Body of pancreas (tissue), 4 donors: ENCODE measurements at regions not wholly inside any gene's neighbourhood (a gene's known extent, or its start where the extent isn't known, plus 50 kb on each side); places are given as distances from the start of the nearest gene placed in this dataset.

Experiments used
- ATAC-seq: fragments of 150-250 bp; one replicate; pipeline ENCODE4 v1.9.1; 2016
- DNase-seq, 4 donors: peaks; one replicate each; pipeline ENCODE4 v3.0.0-alpha.2; 2019
- H3K27ac ChIP-seq, 4 donors: fragments of 200-600 bp; sonication (generic); 1 replicate in 3 of 4; 2 replicates in 1 of 4; pipeline versions ENCODE4 v1.5.1 to v1.6.1; 2016 to 2019; ENCODE audit warnings: mild to moderate bottlenecking in 1 of 4, mixed read lengths in 1 of 4, moderate library complexity in 1 of 4
- H3K27me3 ChIP-seq, 2 donors: fragments of 200-600 bp; sonication (generic); one replicate each; pipeline ENCODE4 v1.6.0; 2016; ENCODE audit warnings: mild to moderate bottlenecking in 1 of 2
- H3K36me3 ChIP-seq, 2 donors: fragments of 200-600 bp; sonication (generic); replicated peaks in 1 of 2; 2 replicates each; pipeline ENCODE4 v1.5.1; 2016; ENCODE audit warnings: low read depth in 2 of 2; ENCODE audit not compliant: insufficient read depth in 1 of 2
- H3K4me1 ChIP-seq: fragments of 200-600 bp; sonication (generic); one replicate; pipeline ENCODE4 v1.6.0; 2016
- H3K4me3 ChIP-seq, 2 donors: fragments of 200-600 bp; sonication (generic); 1 replicate in 1 of 2; 2 replicates in 1 of 2; pipeline ENCODE4 v1.5.1; 2016 to 2019
- H3K9me3 ChIP-seq, 3 donors: fragments of 200-600 bp; sonication (generic); 1 replicate in 2 of 3; 2 replicates in 1 of 3; pipeline ENCODE4 v1.5.1; 2016
- POLR2A ChIP-seq, 3 donors: fragments of 450-650 bp; IDR thresholded peaks; one replicate each; pipeline ENCODE4 v1.6.1; 2016; ENCODE audit warnings: antibody characterized with exemption in 3 of 3, mild to moderate bottlenecking in 2 of 3
- WGBS, 2 donors: methylation state at CpG; one replicate each; pipeline ENCODE4 v1.1.5; 2017; 5-methylcytosine and 5-hydroxymethylcytosine counted together
- intact Hi-C: fragments of 100-400 bp; cut with DNase I; formaldehyde crosslinking; loops from one replicate; pipeline ENCODE4 v1.15.1; 2023
- TF ChIP-seq, protein P1 (sequence below), 7 experiments: fragments of 450-650 bp in 4 of 7; fragments of 200-600 bp in 3 of 7; sonication (generic) in 3 of 7; IDR thresholded peaks; one replicate each; pipeline ENCODE4 v1.5.1; 2016 to 2019; ENCODE audit warnings: antibody characterized with exemption in 7 of 7

DNA sequence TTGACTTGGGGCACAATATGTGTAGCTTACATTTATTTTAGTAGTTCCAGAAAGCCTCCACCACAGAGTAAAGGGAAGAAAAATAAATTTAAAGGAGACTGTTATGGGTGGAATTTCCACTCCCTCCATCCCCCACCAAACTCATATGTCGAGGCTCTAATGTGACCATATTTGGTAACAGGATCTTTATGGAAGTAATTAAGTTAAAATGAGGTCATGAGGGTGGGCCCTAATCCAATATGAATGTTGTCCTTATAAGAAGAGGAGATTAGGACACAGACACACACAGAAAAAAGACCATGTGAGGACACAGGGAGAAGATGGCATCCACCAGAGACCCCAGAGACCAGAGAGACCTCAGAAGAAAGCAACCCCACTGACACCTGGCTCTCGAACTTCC is 189.7 kb downstream of the EDN1 start:
- intact Hi-C loops: no loop called here
- H3K4me1 ChIP-seq: peaks cover 13% of the 10 kb centered on the region
- no peak for ATAC-seq
- no peak for TF ChIP-seq POLR2A (IDR thresholded peaks at IDR 0.05)
- TF ChIP-seq, protein P1, sequence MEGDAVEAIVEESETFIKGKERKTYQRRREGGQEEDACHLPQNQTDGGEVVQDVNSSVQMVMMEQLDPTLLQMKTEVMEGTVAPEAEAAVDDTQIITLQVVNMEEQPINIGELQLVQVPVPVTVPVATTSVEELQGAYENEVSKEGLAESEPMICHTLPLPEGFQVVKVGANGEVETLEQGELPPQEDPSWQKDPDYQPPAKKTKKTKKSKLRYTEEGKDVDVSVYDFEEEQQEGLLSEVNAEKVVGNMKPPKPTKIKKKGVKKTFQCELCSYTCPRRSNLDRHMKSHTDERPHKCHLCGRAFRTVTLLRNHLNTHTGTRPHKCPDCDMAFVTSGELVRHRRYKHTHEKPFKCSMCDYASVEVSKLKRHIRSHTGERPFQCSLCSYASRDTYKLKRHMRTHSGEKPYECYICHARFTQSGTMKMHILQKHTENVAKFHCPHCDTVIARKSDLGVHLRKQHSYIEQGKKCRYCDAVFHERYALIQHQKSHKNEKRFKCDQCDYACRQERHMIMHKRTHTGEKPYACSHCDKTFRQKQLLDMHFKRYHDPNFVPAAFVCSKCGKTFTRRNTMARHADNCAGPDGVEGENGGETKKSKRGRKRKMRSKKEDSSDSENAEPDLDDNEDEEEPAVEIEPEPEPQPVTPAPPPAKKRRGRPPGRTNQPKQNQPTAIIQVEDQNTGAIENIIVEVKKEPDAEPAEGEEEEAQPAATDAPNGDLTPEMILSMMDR (IDR thresholded peaks at IDR 0.05): no peak
- 85 to 93% methylated on average over 2 of the region's 2 CpGs for WGBS, 2 donors
- no peak overlapping the region for H3K27ac ChIP-seq
- H3K4me3 ChIP-seq: no peak overlapping the region
- H3K36me3 ChIP-seq: no peaks in the 10 kb centered on the region
- H3K27me3 ChIP-seq: no peaks in the 10 kb centered on the region
- DNase-seq: no peak
- no peaks in the 10 kb centered on the region for H3K9me3 ChIP-seq

DNA sequence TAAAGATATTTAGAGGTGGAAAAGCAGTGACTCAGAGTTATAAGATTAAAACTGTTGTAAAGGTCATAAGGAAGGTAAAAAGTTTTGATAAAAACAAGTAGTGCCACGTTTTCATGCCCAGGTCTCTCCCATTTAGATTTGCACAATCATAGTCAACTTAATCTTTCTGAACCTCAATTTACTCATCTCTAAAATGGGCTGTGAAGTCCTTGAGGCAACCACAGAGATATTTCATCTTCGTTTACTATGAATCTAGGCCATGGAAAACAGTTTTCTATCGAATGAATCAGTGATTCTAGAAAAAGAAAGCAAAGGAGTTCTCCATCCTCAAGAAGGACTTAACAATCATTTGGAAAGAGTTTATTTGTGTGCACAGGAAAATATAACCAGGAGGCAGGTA is 190.2 kb downstream of the EDN1 start:
- no peaks in the 10 kb centered on the region for H3K27me3 ChIP-seq
- H3K27ac ChIP-seq: no peak overlapping the region
- H3K9me3 ChIP-seq: no peaks in the 10 kb centered on the region
- DNase-seq: no peak
- no peak overlapping the region for H3K4me3 ChIP-seq
- ATAC-seq: no peak
- intact Hi-C loops: no loop called here
- TF ChIP-seq, protein P1 (IDR thresholded peaks at IDR 0.05): no peak
- no peak for TF ChIP-seq POLR2A (IDR thresholded peaks at IDR 0.05)
- no peaks in the 10 kb centered on the region for H3K36me3 ChIP-seq
- WGBS, 2 donors: 74 to 80% methylated on average over 3 of the region's 3 CpGs
- H3K4me1 ChIP-seq: peaks cover 8% of the 10 kb centered on the region

DNA sequence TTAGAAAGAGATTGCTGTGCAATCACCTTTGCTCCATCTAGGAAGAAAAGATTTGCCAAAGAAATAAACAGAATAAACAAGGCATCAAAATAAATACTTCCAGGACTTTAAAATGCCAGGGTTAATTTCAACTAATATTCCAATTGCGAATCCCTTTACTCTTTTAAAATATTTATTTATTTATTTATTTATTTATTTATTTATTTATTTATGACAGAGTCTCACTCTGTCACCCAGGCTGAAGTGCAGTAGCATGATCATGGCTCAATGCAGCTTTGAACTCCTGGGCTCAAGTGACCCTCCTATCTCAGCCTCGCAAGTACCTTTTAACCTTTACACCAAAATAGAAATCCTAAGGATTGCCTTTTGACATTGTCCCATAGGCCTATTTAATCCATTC is 191.1 kb downstream of the EDN1 start:
- H3K27me3 ChIP-seq: no peaks in the 10 kb centered on the region
- DNase-seq: no peak
- no peak for TF ChIP-seq POLR2A (IDR thresholded peaks at IDR 0.05)
- TF ChIP-seq, protein P1 (IDR thresholded peaks at IDR 0.05): no peak
- H3K36me3 ChIP-seq: no peaks in the 10 kb centered on the region
- no peak overlapping the region for H3K27ac ChIP-seq
- peaks cover 7% of the 10 kb centered on the region for H3K4me1 ChIP-seq
- no peaks in the 10 kb centered on the region for H3K9me3 ChIP-seq
- no peak overlapping the region for H3K4me3 ChIP-seq
- intact Hi-C loops: no loop called here
- 92 to 98% methylated on average over 2 of the region's 2 CpGs for WGBS, 2 donors
- no peak for ATAC-seq

DNA sequence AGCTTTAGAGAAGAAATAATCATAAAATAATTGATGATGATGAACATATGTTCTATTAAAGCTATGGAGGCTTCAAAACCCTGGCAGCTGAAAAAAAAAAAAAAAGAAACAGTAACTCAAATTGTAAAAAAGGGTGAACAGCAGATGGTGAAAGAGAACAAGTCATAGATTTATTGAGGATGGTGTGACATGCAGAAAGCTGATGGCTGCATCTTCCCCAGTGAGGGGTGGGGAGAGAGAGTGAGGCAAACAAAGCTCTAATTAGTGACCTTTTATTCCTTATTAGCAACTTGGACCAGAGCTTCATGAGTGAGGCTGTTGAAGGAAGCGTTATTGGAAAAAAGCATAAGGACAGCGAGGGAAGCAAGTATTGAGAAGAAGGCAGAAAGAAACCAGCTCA is 191.7 kb downstream of the EDN1 start:
- Histone ChIP-seq H3K4me3 (no peak overlapping the region), H3K9me3 (no peaks in the 10 kb centered on the region), H3K27me3 (no peaks in the 10 kb centered on the region), H3K27ac (no peak overlapping the region), H3K36me3 (no peaks in the 10 kb centered on the region), H3K4me1 (peaks cover 7% of the 10 kb centered on the region)
- intact Hi-C loops: no loop called here
- WGBS, 2 donors: 85 to 89% methylated on average over 2 of the region's 2 CpGs
- DNase-seq (no peak), ATAC-seq (no peak)
- no peak for TF ChIP-seq POLR2A (IDR thresholded peaks at IDR 0.05)
- TF ChIP-seq, protein P1 (IDR thresholded peaks at IDR 0.05): no peak
